T-helper 1 cell treated with Interleukin-12 subunit alpha and Interleukin-12 subunit beta and Interleukin-4 antibody, amounts not matched to agents 30 ng/mL and 1 ng/mL, for 36 hours (primary cell): ENCODE measurements at regions not wholly inside any gene's neighbourhood (a gene's known extent, or its start where the extent isn't known, plus 50 kb on each side); places are given as distances from the start of the nearest gene placed in this dataset.
"Not testable (repeated sequence)": the region's sequence is repeated elsewhere in the genome, so short reads cannot be mapped to it uniquely, and the experiment has no call there.

Source experiments
- intact Hi-C: fragments of 100-400 bp; cut with micrococcal nuclease; formaldehyde crosslinking; loops from one replicate; pipeline ENCODE4 v1.15.1; 2024

GRCh38 chr2:3037196-3038194 is 340.1 kb downstream of the EIPR1 start:
- intact Hi-C loops: no loop called here

- intact Hi-C loops: no loop called here
Measured at GRCh38 chr2:3036432-3037125, 341.0 kb downstream of the EIPR1 start.

- intact Hi-C loops: no loop called here
Measured at GRCh38 chr2:3035385-3036050, 342.1 kb downstream of the EIPR1 start.

GRCh38 chr2:3034856-3035255 is 342.8 kb downstream of the EIPR1 start:
- intact Hi-C loops: no loop called here

GRCh38 chr2:3034396-3034795 is 343.2 kb downstream of the EIPR1 start:
- intact Hi-C loops: no loop called here

GRCh38 chr2:3033315-3033714 is 344.3 kb downstream of the EIPR1 start:
- intact Hi-C loops: no loop called here

- intact Hi-C loops: not testable (repeated sequence)
Measured at GRCh38 chr2:3030791-3031190, 346.8 kb downstream of the EIPR1 start.

- intact Hi-C loops: no loop called here
Measured at GRCh38 chr2:3025984-3026383, 351.6 kb downstream of the EIPR1 start.

GRCh38 chr2:3025261-3025660 is 352.4 kb downstream of the EIPR1 start:
- intact Hi-C loops: no loop called here

GRCh38 chr2:3024401-3024935 is 353.1 kb downstream of the EIPR1 start:
- intact Hi-C loops: no loop called here

- intact Hi-C loops: no loop called here
Measured at GRCh38 chr2:3023531-3023930, 354.1 kb downstream of the EIPR1 start.

- intact Hi-C loops: no loop called here
Measured at GRCh38 chr2:3022841-3023372, 354.7 kb downstream of the EIPR1 start.

- intact Hi-C loops: no loop called here
Measured at GRCh38 chr2:3021720-3022119, 355.9 kb downstream of the EIPR1 start.

- intact Hi-C loops: no loop called here
Measured at GRCh38 chr2:3010001-3010400, 367.6 kb downstream of the EIPR1 start.

GRCh38 chr2:3009483-3009882 is 368.1 kb downstream of the EIPR1 start:
- intact Hi-C loops: no loop called here

GRCh38 chr2:3009005-3009404 is 368.6 kb downstream of the EIPR1 start:
- intact Hi-C loops: no loop called here

GRCh38 chr2:3008561-3008960 is 369.1 kb downstream of the EIPR1 start:
- intact Hi-C loops: no loop called here

GRCh38 chr2:3007135-3007534 is 370.5 kb downstream of the EIPR1 start:
- intact Hi-C loops: no loop called here

- intact Hi-C loops: no loop called here
Measured at GRCh38 chr2:3005859-3006501, 371.6 kb downstream of the EIPR1 start.

GRCh38 chr2:3001615-3002560 is 375.7 kb downstream of the EIPR1 start:
- intact Hi-C loops: loop anchor here (1.0 kb wide), 1 partner anchor 301 kb away; no protein-coding TSS in a partner anchor
